ENCODE measurements at regions not wholly inside any gene's neighbourhood (a gene's known extent, or its start where the extent isn't known, plus 50 kb on each side); places are given as distances from the start of the nearest gene placed in this dataset.

GRCh38 chr2:56565143-56565542 is 381.4 kb downstream of the CCDC85A start:
- in situ Hi-C loops (cut with HindIII; ENCODE audit: low pct_ligation_motif_present, low sequenced_read_pairs) = no loop called here
- Histone ChIP-seq H3K27me3 (replicated peaks) (no peaks in the 10 kb centered on the region), H3K27ac (no peak overlapping the region), H3K4me3 (ENCODE audit: low read depth, low read length) (no peak overlapping the region), H3K36me3 (replicated peaks) (no peaks in the 10 kb centered on the region)
- DNase-seq = no peak
- TF ChIP-seq CTCF (IDR thresholded peaks at IDR 0.05; ENCODE audit: low read depth, low read length, missing control alignments) = no peak

- H3K27ac ChIP-seq = no peak overlapping the region
- no peaks in the 10 kb centered on the region for H3K27me3 ChIP-seq (replicated peaks)
- H3K4me3 ChIP-seq (ENCODE audit: low read depth, low read length) = no peak overlapping the region
- TF ChIP-seq CTCF (IDR thresholded peaks at IDR 0.05; ENCODE audit: low read depth, low read length, missing control alignments) = no peak
- no peak for DNase-seq
- no peaks in the 10 kb centered on the region for H3K36me3 ChIP-seq (replicated peaks)
- in situ Hi-C loops (cut with HindIII; ENCODE audit: low pct_ligation_motif_present, low sequenced_read_pairs) = no loop called here
Observed at GRCh38 chr2:56571074-56571473, 387.3 kb downstream of the CCDC85A start.

- Histone ChIP-seq H3K36me3 (replicated peaks) (no peaks in the 10 kb centered on the region), H3K4me3 (ENCODE audit: low read depth, low read length) (no peak overlapping the region), H3K27ac (no peak overlapping the region), H3K27me3 (replicated peaks) (no peaks in the 10 kb centered on the region)
- DNase-seq = no peak
- no peak for TF ChIP-seq CTCF (IDR thresholded peaks at IDR 0.05; ENCODE audit: low read depth, low read length, missing control alignments)
- in situ Hi-C loops (cut with HindIII; ENCODE audit: low pct_ligation_motif_present, low sequenced_read_pairs) = no loop called here
Observed at GRCh38 chr2:56576001-56576400, 392.2 kb downstream of the CCDC85A start.

- in situ Hi-C loops (cut with HindIII; ENCODE audit: low pct_ligation_motif_present, low sequenced_read_pairs) = no loop called here
- no peak overlapping the region for H3K4me3 ChIP-seq (ENCODE audit: low read depth, low read length)
- H3K27ac ChIP-seq = no peak overlapping the region
- TF ChIP-seq CTCF (IDR thresholded peaks at IDR 0.05; ENCODE audit: low read depth, low read length, missing control alignments) = no peak
- no peaks in the 10 kb centered on the region for H3K36me3 ChIP-seq (replicated peaks)
- no peak for DNase-seq
- H3K27me3 ChIP-seq (replicated peaks) = no peaks in the 10 kb centered on the region
Observed at GRCh38 chr2:56580242-56580641, 396.5 kb downstream of the CCDC85A start.

GRCh38 chr2:56582570-56582969 is 398.8 kb downstream of the CCDC85A start:
- Histone ChIP-seq H3K36me3 (replicated peaks) (no peaks in the 10 kb centered on the region), H3K4me3 (ENCODE audit: low read depth, low read length) (no peak overlapping the region), H3K27ac (no peak overlapping the region), H3K27me3 (replicated peaks) (no peaks in the 10 kb centered on the region)
- TF ChIP-seq CTCF (IDR thresholded peaks at IDR 0.05; ENCODE audit: low read depth, low read length, missing control alignments) = no peak
- DNase-seq = no peak
- in situ Hi-C loops (cut with HindIII; ENCODE audit: low pct_ligation_motif_present, low sequenced_read_pairs) = no loop called here

GRCh38 chr2:56583796-56584315 is 400.1 kb downstream of the CCDC85A start:
- no peak for TF ChIP-seq CTCF (IDR thresholded peaks at IDR 0.05; ENCODE audit: low read depth, low read length, missing control alignments)
- H3K27me3 ChIP-seq (replicated peaks) = no peaks in the 10 kb centered on the region
- no peak overlapping the region for H3K27ac ChIP-seq
- H3K4me3 ChIP-seq (ENCODE audit: low read depth, low read length) = no peak overlapping the region
- H3K36me3 ChIP-seq (replicated peaks) = no peaks in the 10 kb centered on the region
- in situ Hi-C loops (cut with HindIII; ENCODE audit: low pct_ligation_motif_present, low sequenced_read_pairs) = no loop called here
- DNase-seq = no peak
